Activated CD4-positive, alpha-beta T cell treated with anti-CD3 and anti-CD28 coated beads, Interleukin-2, Interleukin-4, amounts not matched to agents 100 ng/mL and 50 ng/mL, durations not matched to agents 16 hours and 8 hours (primary cell): ENCODE measurements at regions not wholly inside any gene's neighbourhood (a gene's known extent, or its start where the extent isn't known, plus 50 kb on each side); places are given as distances from the start of the nearest gene placed in this dataset.
A peak's percentile ranks its signal among the peaks of the same experiment; 100 is the strongest.
"Not testable (repeated sequence)": the region's sequence is repeated elsewhere in the genome, so short reads cannot be mapped to it uniquely, and the experiment has no call there.

Experiments used
- DNase-seq: peaks from one replicate; pipeline ENCODE4 v3.0.0-alpha.2; 2020; ENCODE audit warnings: low spot score

DNA sequence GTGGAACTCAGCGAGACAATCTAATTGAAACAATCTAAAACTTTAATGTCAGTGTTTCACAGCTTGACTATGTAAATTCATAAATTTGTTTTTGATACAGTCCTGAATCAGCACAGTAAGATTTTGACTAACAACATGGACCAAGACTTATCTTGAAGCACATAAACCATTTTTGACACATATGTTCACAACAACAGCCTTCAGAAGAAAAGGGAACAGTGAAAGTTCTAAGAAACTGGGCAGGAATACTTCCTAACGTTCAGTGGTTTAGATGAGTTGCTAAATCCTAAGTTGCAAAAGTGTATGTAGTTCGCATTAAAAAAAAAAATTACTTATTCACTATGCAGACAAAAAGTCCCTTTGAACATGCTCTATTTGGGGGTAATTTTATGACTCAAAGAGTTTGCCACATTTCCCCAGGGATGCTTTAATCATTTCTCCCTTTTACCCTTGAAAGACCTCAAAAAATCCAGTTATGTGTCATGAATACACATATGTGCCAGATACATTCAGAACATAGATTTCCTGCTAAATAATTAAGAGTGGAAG lies 120.2 kb downstream of the MRPL39 start:
- DNase-seq = peak; percentile 89

- no peak for DNase-seq
These were observed 121.4 kb downstream of the MRPL39 start for GRCh38 chr21:25485914-25486313.

GRCh38 chr21:25467896-25468295 lies 139.4 kb downstream of the MRPL39 start:
- DNase-seq = no peak

- not testable (repeated sequence) for DNase-seq
These were observed 140.2 kb downstream of the MRPL39 start for GRCh38 chr21:25467071-25467470.

DNA sequence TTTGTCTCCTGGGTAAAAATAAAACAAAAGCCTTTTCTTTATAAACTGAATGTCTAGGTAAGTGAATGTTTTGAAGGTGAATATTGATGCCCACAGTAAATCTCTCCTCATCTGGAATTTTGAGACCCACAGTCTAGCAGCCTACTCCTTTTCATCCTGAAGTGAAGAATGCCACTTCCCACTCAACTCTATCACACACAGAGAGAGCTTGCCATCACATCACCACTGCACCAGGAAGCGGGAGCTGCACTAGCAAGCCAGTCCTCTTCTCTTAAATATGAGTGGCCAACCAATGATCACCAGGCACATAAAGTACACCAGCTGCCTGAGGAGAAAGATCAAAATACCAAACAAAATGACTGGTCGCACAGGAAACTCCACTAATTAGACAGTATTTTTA lies 140.8 kb downstream of the MRPL39 start:
- no peak for DNase-seq

DNA sequence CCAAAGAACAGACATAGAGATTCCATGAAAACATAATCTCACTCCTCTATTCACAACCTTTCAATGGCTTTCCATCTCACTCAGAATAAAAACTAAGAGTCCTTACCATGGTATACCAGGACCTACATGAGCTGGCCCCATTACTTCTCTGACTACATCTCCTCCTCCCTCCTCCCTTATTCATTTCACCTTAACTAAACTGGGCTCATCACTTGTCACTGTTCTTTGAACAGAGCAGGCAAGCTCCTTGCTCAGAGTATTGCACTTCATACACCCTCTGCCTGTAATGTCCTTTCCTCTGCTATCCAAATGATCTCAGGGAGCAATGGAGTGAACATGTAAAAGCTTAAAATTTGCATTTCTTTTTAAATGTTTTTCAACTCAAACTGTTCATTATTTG lies 142.0 kb downstream of the MRPL39 start:
- no peak for DNase-seq

DNA sequence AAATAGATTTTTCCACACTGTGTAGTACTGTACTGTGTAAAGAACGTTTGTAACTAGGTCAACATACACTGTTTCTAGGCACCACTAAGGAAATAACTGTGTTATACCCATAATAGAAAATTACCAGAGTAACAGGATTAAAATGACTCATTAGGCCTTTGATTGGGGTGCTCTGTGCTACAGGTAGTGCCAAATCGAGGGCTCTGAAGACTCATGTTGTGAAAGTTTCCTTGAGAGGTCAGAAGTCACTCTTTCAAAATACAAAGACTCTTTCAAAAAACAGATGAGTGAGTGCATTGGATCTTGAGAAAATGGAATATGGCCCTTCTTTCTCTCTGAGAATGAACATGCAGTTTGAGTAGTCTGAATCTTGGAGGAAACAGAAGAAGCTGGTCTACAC lies 143.0 kb downstream of the MRPL39 start:
- peak; percentile 83 for DNase-seq

DNA sequence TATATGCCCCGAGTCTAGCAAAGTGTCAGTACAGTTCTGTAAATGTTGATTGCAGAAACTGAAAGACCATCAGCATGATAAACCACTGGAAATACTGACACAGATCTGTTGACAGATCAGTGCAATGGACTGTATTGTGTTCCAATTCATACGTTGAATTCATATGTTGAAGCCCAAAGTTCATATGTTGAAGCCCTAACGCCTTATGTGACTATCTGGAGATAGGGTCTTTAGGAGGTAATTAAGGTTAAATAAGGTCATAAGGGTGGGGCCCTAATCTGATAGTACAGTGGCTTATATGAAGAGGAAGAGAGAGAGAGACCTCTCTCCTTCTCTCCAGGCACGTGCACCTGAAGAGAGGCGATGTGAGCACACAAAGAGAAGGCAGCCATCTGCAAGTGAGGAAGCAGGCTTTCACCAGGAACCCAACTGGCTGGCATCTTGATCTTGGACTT lies 144.7 kb downstream of the MRPL39 start:
- peak; percentile 64 for DNase-seq

DNA sequence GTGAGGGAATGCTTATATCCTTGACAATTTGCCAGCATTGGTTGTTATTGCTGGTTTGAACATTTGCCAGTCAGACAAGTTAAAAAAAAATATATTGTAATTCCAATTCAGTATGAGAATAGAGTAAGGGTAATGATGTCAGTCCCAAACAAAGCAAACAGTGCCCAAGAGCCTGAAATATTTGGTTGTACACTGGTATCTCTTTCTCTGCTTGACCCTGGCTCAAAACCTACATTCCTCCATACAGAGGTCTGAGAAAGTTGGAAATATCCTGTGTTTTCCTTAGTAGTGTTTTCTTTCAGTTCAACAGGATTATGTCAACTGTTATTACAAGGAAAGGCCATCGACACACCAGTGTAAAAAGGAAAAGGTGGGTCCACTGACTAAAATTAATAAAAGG lies 145.6 kb downstream of the MRPL39 start:
- no peak for DNase-seq

GRCh38 chr21:25459993-25460392 lies 147.3 kb downstream of the MRPL39 start:
- no peak for DNase-seq

- no peak for DNase-seq
These were observed 147.9 kb downstream of the MRPL39 start for GRCh38 chr21:25459365-25459764.

- DNase-seq = no peak
These were observed 148.8 kb downstream of the MRPL39 start for GRCh38 chr21:25458484-25458883.

- DNase-seq = no peak
These were observed 149.3 kb downstream of the MRPL39 start for GRCh38 chr21:25457946-25458345.

GRCh38 chr21:25457411-25457810 lies 149.9 kb downstream of the MRPL39 start:
- DNase-seq = peak; percentile 86

DNA sequence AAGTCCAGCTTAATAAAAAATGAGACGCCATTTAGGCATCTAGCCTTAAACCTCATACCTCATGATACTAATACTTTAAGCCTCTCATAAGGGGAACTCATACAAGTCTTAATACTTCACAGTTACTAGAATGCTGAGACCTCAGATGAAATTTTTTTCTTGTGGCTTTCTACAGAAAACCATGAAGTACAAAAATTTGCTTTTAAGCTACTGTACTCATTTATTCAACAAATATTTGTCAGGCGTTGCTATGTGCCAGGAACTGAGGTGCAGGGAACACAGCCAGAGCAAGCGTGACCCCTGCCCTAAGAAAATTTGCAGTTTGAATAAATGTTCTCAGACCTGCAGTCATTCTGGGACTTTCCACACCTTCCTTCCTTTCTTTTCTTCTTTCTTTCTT lies 150.6 kb downstream of the MRPL39 start:
- peak; percentile 80 for DNase-seq

DNA sequence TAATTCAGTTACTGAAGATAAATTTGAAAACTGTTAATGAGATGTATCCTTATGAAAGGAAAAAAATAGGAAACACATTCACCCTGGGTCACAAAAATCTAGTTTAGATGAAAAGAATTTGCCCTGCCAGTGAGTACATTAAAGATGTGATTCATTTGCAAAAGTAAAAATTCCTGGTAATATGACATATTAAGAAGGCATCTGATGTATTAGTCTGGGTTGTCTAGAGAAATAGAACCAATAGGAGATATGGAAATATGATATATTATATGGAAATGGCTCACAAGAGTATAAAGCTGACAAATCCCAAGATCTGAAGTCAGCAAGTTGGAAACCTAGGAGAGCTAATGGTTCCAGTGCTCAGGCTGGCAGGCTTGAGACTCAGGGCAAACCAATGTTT lies 153.8 kb downstream of the MRPL39 start:
- DNase-seq = no peak

- DNase-seq = no peak
These were observed 157.3 kb downstream of the MRPL39 start for GRCh38 chr21:25449950-25450349.

DNA sequence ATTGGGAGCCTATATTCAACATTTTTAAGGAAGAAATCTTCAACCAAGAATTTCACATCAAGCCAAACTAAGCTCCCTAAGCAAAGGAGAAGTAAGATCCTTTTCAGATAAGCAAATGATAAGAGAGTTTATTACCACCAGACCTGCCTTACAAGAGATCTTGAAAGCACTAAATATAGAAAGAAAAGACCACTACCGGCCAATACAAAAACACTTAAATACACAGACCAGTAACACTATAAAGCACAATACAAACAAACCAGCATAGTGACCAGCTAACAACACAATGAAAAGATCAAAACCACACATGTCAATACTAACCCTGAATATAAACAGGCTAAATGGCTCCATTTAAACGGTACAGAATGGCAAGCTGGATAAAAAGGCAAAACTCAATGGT lies 165.4 kb downstream of the MRPL39 start:
- DNase-seq = no peak

DNA sequence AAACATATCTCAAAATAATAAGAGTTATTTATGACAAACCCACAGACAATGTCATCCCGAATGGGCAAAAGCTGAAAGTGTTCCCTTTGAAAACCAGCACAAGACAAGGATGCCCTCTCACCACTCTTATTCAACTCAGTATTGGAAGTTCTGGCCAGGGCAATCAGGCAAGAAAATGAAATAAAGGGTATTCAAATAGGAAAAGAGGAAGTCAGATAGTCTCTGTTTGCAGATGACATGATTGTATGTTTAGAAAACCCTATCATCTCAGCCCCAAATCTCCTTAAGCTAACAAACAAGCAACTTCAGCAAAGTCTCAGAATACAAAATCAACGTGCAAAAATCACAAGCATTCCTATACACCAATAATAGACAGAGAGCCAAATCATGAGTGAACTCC lies 169.8 kb downstream of the MRPL39 start:
- not testable (repeated sequence) for DNase-seq

GRCh38 chr21:25428537-25428936 lies 178.7 kb downstream of the MRPL39 start:
- peak; percentile 54 for DNase-seq

GRCh38 chr21:25427828-25428227 lies 179.5 kb downstream of the MRPL39 start:
- DNase-seq = no peak

DNA sequence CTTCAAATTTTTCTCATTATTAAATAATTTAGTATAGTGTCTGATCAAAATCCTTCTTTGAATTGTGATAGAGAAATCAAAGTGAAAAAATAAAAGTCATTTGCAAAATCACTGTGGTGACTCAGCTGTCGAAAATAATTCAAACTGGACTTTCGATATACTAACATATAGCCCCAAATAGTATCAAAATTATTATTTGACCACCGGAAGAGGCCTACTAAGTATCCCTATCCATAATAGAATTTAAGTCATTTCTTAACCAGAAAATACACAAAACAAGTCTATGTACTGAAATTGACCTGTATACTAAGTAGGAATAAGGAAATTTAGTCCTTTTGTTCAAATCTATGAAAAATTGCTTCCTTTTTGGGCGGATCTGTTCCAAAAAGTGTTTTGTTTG lies 180.7 kb downstream of the MRPL39 start:
- no peak for DNase-seq

- DNase-seq = no peak
These were observed 182.1 kb downstream of the MRPL39 start for GRCh38 chr21:25425156-25425555.

GRCh38 chr21:25424634-25425033 lies 182.6 kb downstream of the MRPL39 start:
- no peak for DNase-seq

DNA sequence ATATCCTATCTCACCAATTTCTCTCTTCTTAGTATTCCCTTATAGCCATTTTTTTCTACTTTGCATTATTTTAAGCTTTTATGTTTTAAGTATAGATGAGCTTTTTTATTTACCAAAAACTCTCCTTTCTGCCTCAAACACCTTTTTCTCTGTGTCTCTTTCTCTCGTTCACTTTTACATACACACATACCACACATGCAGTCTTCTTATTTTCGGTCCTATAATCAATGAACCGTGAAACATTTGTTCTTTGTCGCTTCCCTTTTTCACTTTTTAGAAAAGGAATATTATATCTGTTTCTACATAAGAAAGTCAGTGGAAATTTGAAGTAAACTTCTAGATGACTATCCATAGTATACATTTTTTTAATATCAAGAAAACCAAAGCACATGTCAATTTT lies 183.2 kb downstream of the MRPL39 start:
- no peak for DNase-seq
